Upper lobe of right lung (tissue), 1 donor: ENCODE measurements at regions not wholly inside any gene's neighbourhood (a gene's known extent, or its start where the extent isn't known, plus 50 kb on each side); places are given as distances from the start of the nearest gene placed in this dataset.

Experiments used
- ATAC-seq: fragments of 200-7000 bp; cut with Tn5 transposase; one replicate; pipeline ENCODE4 v1.9.1; 2020; ENCODE audit warnings: mild to moderate bottlenecking, moderate library complexity
- DNase-seq: peaks from one replicate; pipeline ENCODE4 v3.0.0-alpha.2; 2020
- H3K27ac ChIP-seq: fragments of 200-600 bp; one replicate; pipeline ENCODE4 v1.8.0; 2022
- H3K27me3 ChIP-seq: fragments of 200-600 bp; one replicate; pipeline ENCODE4 v1.8.0; 2022; ENCODE audit warnings: mild to moderate bottlenecking
- H3K36me3 ChIP-seq: fragments of 200-600 bp; one replicate; pipeline ENCODE4 v1.8.0; 2022
- H3K4me1 ChIP-seq: fragments of 200-600 bp; one replicate; pipeline ENCODE4 v1.8.0; 2022
- H3K4me3 ChIP-seq: fragments of 200-600 bp; one replicate; pipeline ENCODE4 v1.8.0; 2022; ENCODE audit warnings: mild to moderate bottlenecking
- H3K9me3 ChIP-seq: fragments of 200-600 bp; one replicate; pipeline ENCODE4 v1.8.0; 2022
- intact Hi-C: fragments of 100-400 bp; cut with DNase I; formaldehyde crosslinking; loops from one replicate; pipeline ENCODE4 v1.11.0; 2022
- TF ChIP-seq, protein P1 (sequence below): fragments of 200-600 bp; IDR thresholded peaks from one replicate; pipeline ENCODE4 v1.8.0; 2022; ENCODE audit warnings: antibody characterized with exemption
- donor health status: DM: no; HTN: yes; CAD: no; lungs with severe emphysema.

DNA sequence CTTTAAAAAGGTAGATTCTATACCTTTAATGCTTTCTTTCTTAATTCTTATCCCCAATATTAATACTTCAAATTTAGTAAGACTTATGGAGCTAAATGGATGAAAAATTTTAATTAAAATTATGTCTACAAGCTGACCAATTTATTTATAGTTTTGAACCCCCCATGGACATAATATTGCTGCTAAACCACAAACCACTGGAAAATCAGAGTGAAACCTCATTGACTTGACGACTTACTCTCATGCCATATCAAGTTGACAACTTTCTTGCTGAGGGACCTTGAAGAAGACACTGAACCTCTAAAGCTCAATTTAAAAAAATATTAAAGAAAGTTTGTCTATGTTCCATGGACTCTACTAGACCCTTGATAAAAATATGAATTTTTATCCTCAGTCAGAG lies 653.7 kb downstream of the TLE1 start:
- no peak for DNase-seq
- H3K4me1 ChIP-seq: no peaks in the 10 kb centered on the region
- H3K27me3 ChIP-seq: no peaks in the 10 kb centered on the region
- TF ChIP-seq, protein P1, sequence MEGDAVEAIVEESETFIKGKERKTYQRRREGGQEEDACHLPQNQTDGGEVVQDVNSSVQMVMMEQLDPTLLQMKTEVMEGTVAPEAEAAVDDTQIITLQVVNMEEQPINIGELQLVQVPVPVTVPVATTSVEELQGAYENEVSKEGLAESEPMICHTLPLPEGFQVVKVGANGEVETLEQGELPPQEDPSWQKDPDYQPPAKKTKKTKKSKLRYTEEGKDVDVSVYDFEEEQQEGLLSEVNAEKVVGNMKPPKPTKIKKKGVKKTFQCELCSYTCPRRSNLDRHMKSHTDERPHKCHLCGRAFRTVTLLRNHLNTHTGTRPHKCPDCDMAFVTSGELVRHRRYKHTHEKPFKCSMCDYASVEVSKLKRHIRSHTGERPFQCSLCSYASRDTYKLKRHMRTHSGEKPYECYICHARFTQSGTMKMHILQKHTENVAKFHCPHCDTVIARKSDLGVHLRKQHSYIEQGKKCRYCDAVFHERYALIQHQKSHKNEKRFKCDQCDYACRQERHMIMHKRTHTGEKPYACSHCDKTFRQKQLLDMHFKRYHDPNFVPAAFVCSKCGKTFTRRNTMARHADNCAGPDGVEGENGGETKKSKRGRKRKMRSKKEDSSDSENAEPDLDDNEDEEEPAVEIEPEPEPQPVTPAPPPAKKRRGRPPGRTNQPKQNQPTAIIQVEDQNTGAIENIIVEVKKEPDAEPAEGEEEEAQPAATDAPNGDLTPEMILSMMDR: no peak
- intact Hi-C loops: no loop called here
- no peak overlapping the region for H3K4me3 ChIP-seq
- H3K36me3 ChIP-seq: no peaks in the 10 kb centered on the region
- H3K9me3 ChIP-seq: no peaks in the 10 kb centered on the region
- ATAC-seq: no peak
- no peak overlapping the region for H3K27ac ChIP-seq

DNA sequence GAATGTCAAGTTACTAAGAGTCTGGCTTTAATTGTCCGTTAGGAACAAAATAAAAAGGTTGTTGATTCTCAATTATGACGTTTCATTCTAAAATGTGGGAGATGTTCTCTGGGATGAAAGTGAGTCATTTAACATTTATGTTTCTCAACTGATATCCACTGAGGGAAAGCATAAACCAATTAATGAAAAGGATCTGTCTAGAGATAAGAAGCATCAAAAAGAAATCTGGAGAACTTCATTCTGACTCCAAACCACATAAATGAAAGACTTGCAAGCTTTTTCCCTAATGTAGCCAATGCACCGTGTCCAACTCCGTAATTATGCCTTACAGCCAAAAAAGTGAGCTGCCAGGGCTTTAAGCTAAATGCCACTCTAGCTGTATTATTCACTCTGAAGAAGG lies 654.2 kb downstream of the TLE1 start:
- no peaks in the 10 kb centered on the region for H3K27me3 ChIP-seq
- H3K9me3 ChIP-seq: no peaks in the 10 kb centered on the region
- H3K4me1 ChIP-seq: no peaks in the 10 kb centered on the region
- ATAC-seq (no peak), DNase-seq (no peak)
- no peaks in the 10 kb centered on the region for H3K36me3 ChIP-seq
- H3K4me3 ChIP-seq: no peak overlapping the region
- H3K27ac ChIP-seq: no peak overlapping the region
- intact Hi-C loops: no loop called here
- TF ChIP-seq, protein P1: no peak

DNA sequence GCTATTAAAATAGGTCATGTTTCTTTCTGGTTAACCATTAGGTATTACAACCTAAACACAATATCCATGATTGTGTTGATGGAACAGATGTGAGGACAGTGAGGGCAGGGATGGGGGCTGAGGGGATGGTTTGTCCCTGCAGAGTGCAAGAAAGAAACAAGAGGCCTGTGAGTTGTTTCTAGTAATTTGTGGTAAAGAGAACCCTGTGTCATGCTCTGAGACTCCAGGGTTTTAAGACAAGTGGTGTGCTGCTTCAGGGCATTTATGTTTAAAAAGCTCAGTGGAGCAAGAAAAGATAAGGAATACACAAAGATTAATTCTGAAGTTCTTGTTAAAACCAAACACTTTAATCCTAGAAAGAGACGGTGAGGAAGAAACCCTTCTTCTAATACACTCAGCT lies 656.5 kb downstream of the TLE1 start:
- Histone ChIP-seq H3K36me3 (no peaks in the 10 kb centered on the region), H3K4me1 (no peaks in the 10 kb centered on the region), H3K27me3 (no peaks in the 10 kb centered on the region), H3K27ac (no peak overlapping the region), H3K4me3 (no peak overlapping the region), H3K9me3 (no peaks in the 10 kb centered on the region)
- DNase-seq (no peak), ATAC-seq (no peak)
- TF ChIP-seq, protein P1: no peak
- intact Hi-C loops: no loop called here

DNA sequence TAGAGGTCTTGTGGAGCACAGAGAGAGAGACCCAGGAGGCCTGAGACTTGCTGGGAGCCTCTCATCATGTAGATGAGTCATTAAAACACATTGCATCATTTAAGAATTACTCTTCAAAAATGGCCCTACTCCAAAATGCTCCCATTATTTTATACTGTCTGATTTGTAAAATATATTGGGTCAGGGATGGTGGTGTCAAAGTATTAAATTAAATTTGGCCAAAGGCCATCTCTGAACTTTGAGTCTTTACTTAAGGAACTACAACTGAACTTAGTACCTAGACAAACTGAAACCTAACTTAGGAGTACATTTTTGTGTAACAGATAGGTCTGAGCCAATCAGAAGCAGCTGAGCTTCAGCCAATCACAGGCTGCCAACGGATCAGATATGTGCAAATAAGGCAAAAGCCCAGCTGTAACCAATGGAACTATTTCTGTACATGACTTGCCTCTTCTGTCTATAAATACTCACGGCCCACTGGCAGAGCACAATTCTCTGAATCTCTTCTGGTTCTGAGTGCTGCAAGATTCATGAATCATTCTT lies 657.2 kb downstream of the TLE1 start:
- intact Hi-C loops: no loop called here
- Histone ChIP-seq H3K9me3 (no peaks in the 10 kb centered on the region), H3K4me1 (no peaks in the 10 kb centered on the region), H3K4me3 (no peak overlapping the region), H3K27me3 (no peaks in the 10 kb centered on the region), H3K27ac (no peak overlapping the region), H3K36me3 (no peaks in the 10 kb centered on the region)
- DNase-seq (no peak), ATAC-seq (no peak)
- TF ChIP-seq, protein P1: no peak

DNA sequence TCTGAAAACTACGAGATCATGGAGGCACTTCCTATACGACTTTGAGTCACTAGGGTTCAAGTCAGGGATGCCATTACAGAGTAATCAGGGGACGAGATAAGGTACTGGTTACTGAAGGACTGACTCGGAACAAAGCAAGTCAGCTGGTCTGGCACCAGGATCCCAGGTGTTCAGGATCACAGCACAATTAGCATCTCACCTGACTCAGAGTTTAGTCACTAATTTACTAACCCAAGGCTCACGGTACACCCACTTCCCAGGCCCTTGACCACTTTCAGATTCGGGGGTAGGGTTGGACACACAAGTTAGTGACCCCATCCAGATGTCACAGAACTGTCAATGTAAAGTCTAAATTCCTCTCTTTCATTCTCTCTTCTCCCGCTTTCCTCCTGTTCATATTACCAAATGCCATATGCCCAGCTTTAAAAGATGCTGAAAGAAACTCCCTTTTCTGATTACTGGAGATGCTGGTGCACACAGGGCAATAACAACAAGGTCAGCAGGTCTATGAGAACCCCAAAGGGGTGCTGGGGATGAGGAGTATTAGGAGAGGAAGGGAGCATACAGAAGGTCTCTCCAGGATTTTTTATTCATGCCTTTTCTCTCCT lies 657.8 kb downstream of the TLE1 start:
- intact Hi-C loops: no loop called here
- no peak for DNase-seq
- no peaks in the 10 kb centered on the region for H3K4me1 ChIP-seq
- no peaks in the 10 kb centered on the region for H3K36me3 ChIP-seq
- H3K9me3 ChIP-seq: no peaks in the 10 kb centered on the region
- H3K27ac ChIP-seq: no peak overlapping the region
- ATAC-seq: no peak
- H3K4me3 ChIP-seq: no peak overlapping the region
- no peaks in the 10 kb centered on the region for H3K27me3 ChIP-seq
- TF ChIP-seq, protein P1: no peak

DNA sequence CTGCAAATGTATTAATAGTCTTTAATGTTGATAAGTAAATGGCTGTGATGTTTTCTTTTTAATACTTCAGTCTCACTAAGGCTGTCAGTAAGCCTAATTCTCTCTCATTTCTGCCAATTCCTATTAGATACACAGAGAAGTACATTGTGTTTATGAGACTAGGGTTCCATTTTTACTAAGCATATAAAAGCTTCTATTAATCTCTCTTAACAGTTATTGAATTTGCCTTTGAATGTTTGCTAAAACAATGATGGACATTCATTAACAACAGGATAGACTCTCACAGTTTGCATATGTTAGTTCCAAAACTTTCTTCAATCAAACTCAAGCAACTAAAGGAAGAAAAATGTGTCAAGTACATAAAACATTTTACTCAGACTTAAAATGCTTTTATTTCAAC lies 659.3 kb downstream of the TLE1 start:
- ATAC-seq (no peak), DNase-seq (no peak)
- H3K9me3 ChIP-seq: no peaks in the 10 kb centered on the region
- TF ChIP-seq, protein P1: no peak
- intact Hi-C loops: no loop called here
- no peaks in the 10 kb centered on the region for H3K36me3 ChIP-seq
- no peaks in the 10 kb centered on the region for H3K27me3 ChIP-seq
- no peak overlapping the region for H3K27ac ChIP-seq
- H3K4me1 ChIP-seq: no peaks in the 10 kb centered on the region
- no peak overlapping the region for H3K4me3 ChIP-seq
